Astrocyte (in vitro differentiated cells and primary cell): ENCODE measurements at regions not wholly inside any gene's neighbourhood (a gene's known extent, or its start where the extent isn't known, plus 50 kb on each side); places are given as distances from the start of the nearest gene placed in this dataset.

Source experiments
- DNase-seq: peaks from one replicate; pipeline ENCODE4 v3.0.0-alpha.2; 2010; ENCODE audit warnings: low read depth
- FAIRE-seq: peaks from 2 replicates; lab custom pipeline; 2011; peaks lifted over from hg19 to GRCh38; lab: Jason Lieb, UNC
- H2AFZ ChIP-seq: 2 replicates; pipeline ENCODE4 v1.6.0; 2012; ENCODE audit warnings: low read depth, low read length, inconsistent platforms
- H3K27ac ChIP-seq: 2 replicates; pipeline ENCODE4 v1.5.1; 2011; ENCODE audit warnings: low read depth, low read length, inconsistent platforms
- H3K27me3 ChIP-seq: 2 replicates; pipeline ENCODE4 v1.6.0; 2011; ENCODE audit warnings: low read length, inconsistent platforms; ENCODE audit not compliant: insufficient read depth
- H3K36me3 ChIP-seq: 2 replicates; pipeline ENCODE4 v1.5.1; 2011; ENCODE audit warnings: low read length, inconsistent platforms; ENCODE audit not compliant: insufficient read depth
- H3K4me1 ChIP-seq: 2 replicates; pipeline ENCODE4 v1.5.1; 2011; ENCODE audit warnings: low read length, inconsistent platforms; ENCODE audit not compliant: insufficient read depth
- H3K4me2 ChIP-seq: 2 replicates; pipeline ENCODE4 v1.6.0; 2012; ENCODE audit warnings: low read length, inconsistent platforms
- H3K4me3 ChIP-seq: 2 replicates; pipeline ENCODE4 v1.5.1; 2011; ENCODE audit warnings: low read depth, mild to moderate bottlenecking, low read length, inconsistent platforms; ENCODE audit not compliant: insufficient read depth
- H3K79me2 ChIP-seq: 2 replicates; pipeline ENCODE4 v1.6.0; 2012; ENCODE audit warnings: mild to moderate bottlenecking, low read length, inconsistent platforms; ENCODE audit not compliant: insufficient read depth
- H3K9ac ChIP-seq: 2 replicates; pipeline ENCODE4 v1.6.0; 2012; ENCODE audit warnings: mild to moderate bottlenecking, low read length, inconsistent platforms
- H3K9me3 ChIP-seq: 2 replicates; pipeline ENCODE4 v1.5.1; 2012; ENCODE audit warnings: low read depth, mild to moderate bottlenecking, low read length, inconsistent platforms; ENCODE audit not compliant: insufficient read depth
- H4K20me1 ChIP-seq: 2 replicates; pipeline ENCODE4 v1.6.0; 2012; ENCODE audit warnings: low read length, inconsistent platforms; ENCODE audit not compliant: insufficient read depth
- H3K27ac Mint-ChIP-seq: one replicate; pipeline ENCODE4 v1.8.0; 2021; ENCODE audit warnings: mild to moderate bottlenecking, mixed read lengths; ENCODE audit not compliant: unreplicated experiment
- H3K27me3 Mint-ChIP-seq: one replicate; pipeline ENCODE4 v1.8.0; 2021; ENCODE audit warnings: low read depth, mixed read lengths; ENCODE audit not compliant: unreplicated experiment
- H3K36me3 Mint-ChIP-seq: one replicate; pipeline ENCODE4 v1.8.0; 2021; ENCODE audit warnings: low read depth, mixed read lengths; ENCODE audit not compliant: unreplicated experiment
- H3K4me1 Mint-ChIP-seq: one replicate; pipeline ENCODE4 v1.8.0; 2021; ENCODE audit warnings: low read depth, mixed read lengths; ENCODE audit not compliant: unreplicated experiment
- H3K4me3 Mint-ChIP-seq: one replicate; pipeline ENCODE4 v1.8.0; 2021; ENCODE audit warnings: mild to moderate bottlenecking, moderate library complexity, mixed read lengths; ENCODE audit not compliant: unreplicated experiment
- H3K9me3 Mint-ChIP-seq: one replicate; pipeline ENCODE4 v1.8.0; 2021; ENCODE audit warnings: mild to moderate bottlenecking, mixed read lengths; ENCODE audit not compliant: unreplicated experiment
- EZH2 ChIP-seq: IDR thresholded peaks from 2 replicates; pipeline ENCODE4 v1.6.1; 2012; ENCODE audit warnings: mild to moderate bottlenecking, low read length, inconsistent platforms; ENCODE audit not compliant: insufficient read depth
- TF ChIP-seq, protein P1 (sequence below): IDR thresholded peaks from 2 replicates; pipeline ENCODE4 v1.5.1; 2011; ENCODE audit warnings: low read depth, mild to moderate bottlenecking, inconsistent platforms, low read length, moderate library complexity; ENCODE audit not compliant: insufficient read depth

- no peaks in the 10 kb centered on the region for H3K36me3 ChIP-seq
- peak; percentile 80 for DNase-seq
- H4K20me1 ChIP-seq: no peaks in the 10 kb centered on the region
- no peak overlapping the region for H3K27ac ChIP-seq
- H3K4me2 ChIP-seq: no peak overlapping the region
- Mint-ChIP-seq H3K4me1 (peaks cover 7% of the 10 kb centered on the region), H3K27me3 (peaks cover 8% of the 10 kb centered on the region), H3K27ac (no peak overlapping the region), H3K36me3 (no peaks in the 10 kb centered on the region), H3K4me3 (no peak overlapping the region), H3K9me3 (no peaks in the 10 kb centered on the region)
- H2AFZ ChIP-seq: no peak overlapping the region
- no peaks in the 10 kb centered on the region for H3K9me3 ChIP-seq
- FAIRE-seq: no peak
- H3K9ac ChIP-seq: no peak overlapping the region
- no peaks in the 10 kb centered on the region for H3K79me2 ChIP-seq
- H3K27me3 ChIP-seq: peaks cover 4% of the 10 kb centered on the region
- no peak overlapping the region for H3K4me3 ChIP-seq
- peaks cover 7% of the 10 kb centered on the region for H3K4me1 ChIP-seq
- TF ChIP-seq, protein P1, sequence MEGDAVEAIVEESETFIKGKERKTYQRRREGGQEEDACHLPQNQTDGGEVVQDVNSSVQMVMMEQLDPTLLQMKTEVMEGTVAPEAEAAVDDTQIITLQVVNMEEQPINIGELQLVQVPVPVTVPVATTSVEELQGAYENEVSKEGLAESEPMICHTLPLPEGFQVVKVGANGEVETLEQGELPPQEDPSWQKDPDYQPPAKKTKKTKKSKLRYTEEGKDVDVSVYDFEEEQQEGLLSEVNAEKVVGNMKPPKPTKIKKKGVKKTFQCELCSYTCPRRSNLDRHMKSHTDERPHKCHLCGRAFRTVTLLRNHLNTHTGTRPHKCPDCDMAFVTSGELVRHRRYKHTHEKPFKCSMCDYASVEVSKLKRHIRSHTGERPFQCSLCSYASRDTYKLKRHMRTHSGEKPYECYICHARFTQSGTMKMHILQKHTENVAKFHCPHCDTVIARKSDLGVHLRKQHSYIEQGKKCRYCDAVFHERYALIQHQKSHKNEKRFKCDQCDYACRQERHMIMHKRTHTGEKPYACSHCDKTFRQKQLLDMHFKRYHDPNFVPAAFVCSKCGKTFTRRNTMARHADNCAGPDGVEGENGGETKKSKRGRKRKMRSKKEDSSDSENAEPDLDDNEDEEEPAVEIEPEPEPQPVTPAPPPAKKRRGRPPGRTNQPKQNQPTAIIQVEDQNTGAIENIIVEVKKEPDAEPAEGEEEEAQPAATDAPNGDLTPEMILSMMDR: no peak
- TF ChIP-seq EZH2: no peak
These were observed 354.2 kb downstream of the CXCL12 start for GRCh38 chr10:44030738-44031137.

DNA sequence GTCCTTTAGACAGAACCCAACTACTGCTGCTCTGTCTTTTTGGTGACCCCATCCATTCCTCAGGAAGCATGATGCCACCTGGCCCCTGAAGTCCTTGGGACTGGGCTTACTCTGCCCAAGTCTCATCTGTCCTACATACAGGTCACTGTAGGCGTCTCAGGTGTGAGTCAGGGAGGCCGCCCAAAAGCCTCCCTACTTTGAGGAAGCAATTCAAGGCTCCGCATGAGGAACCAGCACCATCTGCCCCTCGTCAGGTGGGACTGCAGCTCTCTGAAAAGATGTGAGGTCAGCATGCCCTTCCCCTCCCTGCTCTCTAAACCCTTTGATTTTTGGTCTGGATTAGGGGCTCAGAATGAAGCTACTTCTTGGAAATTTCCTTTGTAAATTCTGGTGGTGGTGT, 354.8 kb downstream of the CXCL12 start:
- Histone ChIP-seq H3K79me2 (no peaks in the 10 kb centered on the region), H3K9ac (no peak overlapping the region), H3K4me2 (no peak overlapping the region), H3K4me3 (no peak overlapping the region), H2AFZ (no peak overlapping the region), H3K4me1 (peaks cover 7% of the 10 kb centered on the region), H3K27ac (no peak overlapping the region), H3K27me3 (peaks cover 6% of the 10 kb centered on the region), H3K36me3 (no peaks in the 10 kb centered on the region), H4K20me1 (no peaks in the 10 kb centered on the region), H3K9me3 (no peaks in the 10 kb centered on the region)
- TF ChIP-seq EZH2: no peak
- TF ChIP-seq, protein P1: no peak
- DNase-seq: no peak
- no peak for FAIRE-seq
- no peaks in the 10 kb centered on the region for H3K9me3 Mint-ChIP-seq
- H3K27ac Mint-ChIP-seq: no peak overlapping the region
- peaks cover 5% of the 10 kb centered on the region for H3K4me1 Mint-ChIP-seq
- no peaks in the 10 kb centered on the region for H3K36me3 Mint-ChIP-seq
- H3K27me3 Mint-ChIP-seq: peaks cover 8% of the 10 kb centered on the region
- H3K4me3 Mint-ChIP-seq: no peak overlapping the region

GRCh38 chr10:44028384-44029137, 356.3 kb downstream of the CXCL12 start:
- Histone ChIP-seq H3K9me3 (peaks cover 2% of the 10 kb centered on the region), H3K9ac (no peak overlapping the region), H2AFZ (no peak overlapping the region), H3K27ac (no peak overlapping the region), H3K4me2 (no peak overlapping the region), H3K79me2 (no peaks in the 10 kb centered on the region), H3K4me1 (peaks cover 4% of the 10 kb centered on the region), H3K36me3 (no peaks in the 10 kb centered on the region), H3K4me3 (no peak overlapping the region), H3K27me3 (peaks cover 6% of the 10 kb centered on the region), H4K20me1 (no peaks in the 10 kb centered on the region)
- H3K4me1 Mint-ChIP-seq: peaks cover 3% of the 10 kb centered on the region
- no peak for DNase-seq
- H3K9me3 Mint-ChIP-seq: no peaks in the 10 kb centered on the region
- TF ChIP-seq EZH2: no peak
- TF ChIP-seq, protein P1: no peak
- H3K27ac Mint-ChIP-seq: no peak overlapping the region
- no peak overlapping the region for H3K4me3 Mint-ChIP-seq
- H3K36me3 Mint-ChIP-seq: no peaks in the 10 kb centered on the region
- no peak for FAIRE-seq
- H3K27me3 Mint-ChIP-seq: peaks cover 8% of the 10 kb centered on the region
